ENCODE measurements at regions not wholly inside any gene's neighbourhood (a gene's known extent, or its start where the extent isn't known, plus 50 kb on each side); places are given as distances from the start of the nearest gene placed in this dataset.
A peak's percentile ranks its signal among the peaks of the same experiment; 100 is the strongest.

DNA sequence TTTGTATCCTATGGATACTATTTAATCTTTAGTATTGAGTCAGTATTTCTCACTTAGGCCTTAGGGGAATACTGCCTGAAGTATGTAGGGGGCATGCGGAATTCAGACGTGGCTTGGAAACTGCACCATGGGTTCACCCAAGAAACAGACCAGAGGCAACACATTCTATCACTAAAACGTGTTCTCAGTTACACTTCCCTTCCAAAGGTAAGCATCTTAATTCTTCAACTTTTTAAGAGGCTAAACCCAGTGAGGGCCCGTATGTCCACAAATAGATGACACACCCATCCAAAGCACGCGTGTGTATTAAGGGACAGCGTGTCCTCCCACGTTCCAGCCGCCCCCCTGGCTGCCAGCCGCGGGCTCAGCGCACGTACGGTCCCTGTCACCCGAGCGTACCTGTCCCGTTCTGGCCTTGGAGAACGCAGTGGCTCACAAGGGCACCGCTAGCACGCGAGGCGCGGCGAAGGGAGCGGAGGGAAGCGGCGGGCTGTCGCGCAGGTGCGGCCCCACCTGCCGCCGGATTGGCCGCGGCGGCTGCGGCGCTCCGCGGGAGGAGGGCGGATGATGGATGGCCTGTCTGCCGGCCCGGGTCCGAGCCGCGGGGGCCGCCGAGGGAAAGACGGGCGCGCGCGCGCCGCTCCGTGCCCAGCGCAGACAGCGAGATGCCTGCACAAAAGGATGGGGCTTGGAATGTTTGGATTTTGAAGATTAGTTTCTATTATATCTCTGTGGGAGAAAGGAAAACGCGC lies 1003.9 kb upstream of the NR2F2 start:
- no peak for TF ChIP-seq STAT1 (IDR thresholded peaks at IDR 0.05; ENCODE audit: unreplicated experiment)
- TF ChIP-seq NANOG (IDR thresholded peaks at IDR 0.05; ENCODE audit: borderline replicate concordance): no peak
- no peak for TF ChIP-seq EZH2 (IDR thresholded peaks at IDR 0.05; ENCODE audit: low read depth, unreplicated experiment)
- TF ChIP-seq JUNB (IDR thresholded peaks at IDR 0.05; ENCODE audit: unreplicated experiment): no peak
- TF ChIP-seq, protein P1, sequence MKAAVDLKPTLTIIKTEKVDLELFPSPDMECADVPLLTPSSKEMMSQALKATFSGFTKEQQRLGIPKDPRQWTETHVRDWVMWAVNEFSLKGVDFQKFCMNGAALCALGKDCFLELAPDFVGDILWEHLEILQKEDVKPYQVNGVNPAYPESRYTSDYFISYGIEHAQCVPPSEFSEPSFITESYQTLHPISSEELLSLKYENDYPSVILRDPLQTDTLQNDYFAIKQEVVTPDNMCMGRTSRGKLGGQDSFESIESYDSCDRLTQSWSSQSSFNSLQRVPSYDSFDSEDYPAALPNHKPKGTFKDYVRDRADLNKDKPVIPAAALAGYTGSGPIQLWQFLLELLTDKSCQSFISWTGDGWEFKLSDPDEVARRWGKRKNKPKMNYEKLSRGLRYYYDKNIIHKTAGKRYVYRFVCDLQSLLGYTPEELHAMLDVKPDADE (IDR thresholded peaks at IDR 0.05): no peak
- no peak for TF ChIP-seq POLR2AphosphoS5 (IDR thresholded peaks at IDR 0.05; ENCODE audit: low read depth)
- TF ChIP-seq, protein P2, sequence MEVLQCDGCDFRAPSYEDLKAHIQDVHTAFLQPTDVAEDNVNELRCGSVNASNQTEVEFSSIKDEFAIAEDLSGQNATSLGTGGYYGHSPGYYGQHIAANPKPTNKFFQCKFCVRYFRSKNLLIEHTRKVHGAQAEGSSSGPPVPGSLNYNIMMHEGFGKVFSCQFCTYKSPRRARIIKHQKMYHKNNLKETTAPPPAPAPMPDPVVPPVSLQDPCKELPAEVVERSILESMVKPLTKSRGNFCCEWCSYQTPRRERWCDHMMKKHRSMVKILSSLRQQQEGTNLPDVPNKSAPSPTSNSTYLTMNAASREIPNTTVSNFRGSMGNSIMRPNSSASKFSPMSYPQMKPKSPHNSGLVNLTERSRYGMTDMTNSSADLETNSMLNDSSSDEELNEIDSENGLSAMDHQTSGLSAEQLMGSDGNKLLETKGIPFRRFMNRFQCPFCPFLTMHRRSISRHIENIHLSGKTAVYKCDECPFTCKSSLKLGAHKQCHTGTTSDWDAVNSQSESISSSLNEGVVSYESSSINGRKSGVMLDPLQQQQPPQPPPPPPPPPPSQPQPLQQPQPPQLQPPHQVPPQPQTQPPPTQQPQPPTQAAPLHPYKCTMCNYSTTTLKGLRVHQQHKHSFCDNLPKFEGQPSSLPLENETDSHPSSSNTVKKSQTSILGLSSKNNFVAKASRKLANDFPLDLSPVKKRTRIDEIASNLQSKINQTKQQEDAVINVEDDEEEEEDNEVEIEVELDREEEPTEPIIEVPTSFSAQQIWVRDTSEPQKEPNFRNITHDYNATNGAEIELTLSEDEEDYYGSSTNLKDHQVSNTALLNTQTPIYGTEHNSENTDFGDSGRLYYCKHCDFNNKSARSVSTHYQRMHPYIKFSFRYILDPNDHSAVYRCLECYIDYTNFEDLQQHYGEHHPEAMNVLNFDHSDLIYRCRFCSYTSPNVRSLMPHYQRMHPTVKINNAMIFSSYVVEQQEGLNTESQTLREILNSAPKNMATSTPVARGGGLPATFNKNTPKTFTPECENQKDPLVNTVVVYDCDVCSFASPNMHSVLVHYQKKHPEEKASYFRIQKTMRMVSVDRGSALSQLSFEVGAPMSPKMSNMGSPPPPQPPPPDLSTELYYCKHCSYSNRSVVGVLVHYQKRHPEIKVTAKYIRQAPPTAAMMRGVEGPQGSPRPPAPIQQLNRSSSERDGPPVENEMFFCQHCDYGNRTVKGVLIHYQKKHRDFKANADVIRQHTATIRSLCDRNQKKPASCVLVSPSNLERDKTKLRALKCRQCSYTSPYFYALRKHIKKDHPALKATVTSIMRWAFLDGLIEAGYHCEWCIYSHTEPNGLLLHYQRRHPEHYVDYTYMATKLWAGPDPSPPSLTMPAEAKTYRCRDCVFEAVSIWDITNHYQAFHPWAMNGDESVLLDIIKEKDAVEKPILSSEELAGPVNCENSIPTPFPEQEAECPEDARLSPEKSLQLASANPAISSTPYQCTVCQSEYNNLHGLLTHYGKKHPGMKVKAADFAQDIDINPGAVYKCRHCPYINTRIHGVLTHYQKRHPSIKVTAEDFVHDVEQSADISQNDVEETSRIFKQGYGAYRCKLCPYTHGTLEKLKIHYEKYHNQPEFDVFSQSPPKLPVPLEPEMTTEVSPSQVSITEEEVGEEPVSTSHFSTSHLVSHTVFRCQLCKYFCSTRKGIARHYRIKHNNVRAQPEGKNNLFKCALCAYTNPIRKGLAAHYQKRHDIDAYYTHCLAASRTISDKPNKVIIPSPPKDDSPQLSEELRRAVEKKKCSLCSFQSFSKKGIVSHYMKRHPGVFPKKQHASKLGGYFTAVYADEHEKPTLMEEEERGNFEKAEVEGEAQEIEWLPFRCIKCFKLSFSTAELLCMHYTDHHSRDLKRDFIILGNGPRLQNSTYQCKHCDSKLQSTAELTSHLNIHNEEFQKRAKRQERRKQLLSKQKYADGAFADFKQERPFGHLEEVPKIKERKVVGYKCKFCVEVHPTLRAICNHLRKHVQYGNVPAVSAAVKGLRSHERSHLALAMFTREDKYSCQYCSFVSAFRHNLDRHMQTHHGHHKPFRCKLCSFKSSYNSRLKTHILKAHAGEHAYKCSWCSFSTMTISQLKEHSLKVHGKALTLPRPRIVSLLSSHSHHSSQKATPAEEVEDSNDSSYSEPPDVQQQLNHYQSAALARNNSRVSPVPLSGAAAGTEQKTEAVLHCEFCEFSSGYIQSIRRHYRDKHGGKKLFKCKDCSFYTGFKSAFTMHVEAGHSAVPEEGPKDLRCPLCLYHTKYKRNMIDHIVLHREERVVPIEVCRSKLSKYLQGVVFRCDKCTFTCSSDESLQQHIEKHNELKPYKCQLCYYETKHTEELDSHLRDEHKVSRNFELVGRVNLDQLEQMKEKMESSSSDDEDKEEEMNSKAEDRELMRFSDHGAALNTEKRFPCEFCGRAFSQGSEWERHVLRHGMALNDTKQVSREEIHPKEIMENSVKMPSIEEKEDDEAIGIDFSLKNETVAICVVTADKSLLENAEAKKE (CRISPR knock-in tag; IDR thresholded peaks at IDR 0.05): no peak
- TF ChIP-seq, protein P3, sequence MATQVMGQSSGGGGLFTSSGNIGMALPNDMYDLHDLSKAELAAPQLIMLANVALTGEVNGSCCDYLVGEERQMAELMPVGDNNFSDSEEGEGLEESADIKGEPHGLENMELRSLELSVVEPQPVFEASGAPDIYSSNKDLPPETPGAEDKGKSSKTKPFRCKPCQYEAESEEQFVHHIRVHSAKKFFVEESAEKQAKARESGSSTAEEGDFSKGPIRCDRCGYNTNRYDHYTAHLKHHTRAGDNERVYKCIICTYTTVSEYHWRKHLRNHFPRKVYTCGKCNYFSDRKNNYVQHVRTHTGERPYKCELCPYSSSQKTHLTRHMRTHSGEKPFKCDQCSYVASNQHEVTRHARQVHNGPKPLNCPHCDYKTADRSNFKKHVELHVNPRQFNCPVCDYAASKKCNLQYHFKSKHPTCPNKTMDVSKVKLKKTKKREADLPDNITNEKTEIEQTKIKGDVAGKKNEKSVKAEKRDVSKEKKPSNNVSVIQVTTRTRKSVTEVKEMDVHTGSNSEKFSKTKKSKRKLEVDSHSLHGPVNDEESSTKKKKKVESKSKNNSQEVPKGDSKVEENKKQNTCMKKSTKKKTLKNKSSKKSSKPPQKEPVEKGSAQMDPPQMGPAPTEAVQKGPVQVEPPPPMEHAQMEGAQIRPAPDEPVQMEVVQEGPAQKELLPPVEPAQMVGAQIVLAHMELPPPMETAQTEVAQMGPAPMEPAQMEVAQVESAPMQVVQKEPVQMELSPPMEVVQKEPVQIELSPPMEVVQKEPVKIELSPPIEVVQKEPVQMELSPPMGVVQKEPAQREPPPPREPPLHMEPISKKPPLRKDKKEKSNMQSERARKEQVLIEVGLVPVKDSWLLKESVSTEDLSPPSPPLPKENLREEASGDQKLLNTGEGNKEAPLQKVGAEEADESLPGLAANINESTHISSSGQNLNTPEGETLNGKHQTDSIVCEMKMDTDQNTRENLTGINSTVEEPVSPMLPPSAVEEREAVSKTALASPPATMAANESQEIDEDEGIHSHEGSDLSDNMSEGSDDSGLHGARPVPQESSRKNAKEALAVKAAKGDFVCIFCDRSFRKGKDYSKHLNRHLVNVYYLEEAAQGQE (IDR thresholded peaks at IDR 0.05; ENCODE audit: unreplicated experiment): no peak
- no peak for TF ChIP-seq EZH2phosphoT487 (IDR thresholded peaks at IDR 0.05; ENCODE audit: unreplicated experiment)
- TF ChIP-seq ZNF114 (CRISPR knock-in tag; IDR thresholded peaks at IDR 0.05): no peak
- TF ChIP-seq, protein P4, sequence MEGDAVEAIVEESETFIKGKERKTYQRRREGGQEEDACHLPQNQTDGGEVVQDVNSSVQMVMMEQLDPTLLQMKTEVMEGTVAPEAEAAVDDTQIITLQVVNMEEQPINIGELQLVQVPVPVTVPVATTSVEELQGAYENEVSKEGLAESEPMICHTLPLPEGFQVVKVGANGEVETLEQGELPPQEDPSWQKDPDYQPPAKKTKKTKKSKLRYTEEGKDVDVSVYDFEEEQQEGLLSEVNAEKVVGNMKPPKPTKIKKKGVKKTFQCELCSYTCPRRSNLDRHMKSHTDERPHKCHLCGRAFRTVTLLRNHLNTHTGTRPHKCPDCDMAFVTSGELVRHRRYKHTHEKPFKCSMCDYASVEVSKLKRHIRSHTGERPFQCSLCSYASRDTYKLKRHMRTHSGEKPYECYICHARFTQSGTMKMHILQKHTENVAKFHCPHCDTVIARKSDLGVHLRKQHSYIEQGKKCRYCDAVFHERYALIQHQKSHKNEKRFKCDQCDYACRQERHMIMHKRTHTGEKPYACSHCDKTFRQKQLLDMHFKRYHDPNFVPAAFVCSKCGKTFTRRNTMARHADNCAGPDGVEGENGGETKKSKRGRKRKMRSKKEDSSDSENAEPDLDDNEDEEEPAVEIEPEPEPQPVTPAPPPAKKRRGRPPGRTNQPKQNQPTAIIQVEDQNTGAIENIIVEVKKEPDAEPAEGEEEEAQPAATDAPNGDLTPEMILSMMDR (conservative IDR thresholded peaks at IDR 0.05; ENCODE audit: low read depth in 2 of 2): no peak
- TF ChIP-seq ZNF331 (CRISPR knock-in tag; IDR thresholded peaks at IDR 0.05; ENCODE audit: low read depth): no peak
- no peaks in the 10 kb centered on the region for H3K9me3 Mint-ChIP-seq
- H4K20me1 ChIP-seq (replicated peaks; ENCODE audit: insufficient read depth): no peaks in the 10 kb centered on the region
- H3K4me1 Mint-ChIP-seq: peaks cover 5% of the 10 kb centered on the region; the same call in 1 of the 3 replicates
- H3K27ac Mint-ChIP-seq: no peak overlapping the region
- no peaks in the 10 kb centered on the region for H3K79me2 ChIP-seq (replicated peaks; ENCODE audit: insufficient read depth)
- H3K36me3 ChIP-seq (ENCODE audit: insufficient read depth): no peaks in the 10 kb centered on the region
- H3K4me1 ChIP-seq (ENCODE audit: insufficient read depth): peaks cover 6% of the 10 kb centered on the region; the same call in 1 of the 2 replicates
- peaks cover 4% of the 10 kb centered on the region for H3K27me3 Mint-ChIP-seq (ENCODE audit: insufficient read depth, low read depth, poor library complexity)
- H3K4me3 ChIP-seq: peak overlapping the region; percentile 65
- H3K27ac ChIP-seq (ENCODE audit: low read depth): no peak overlapping the region
- no peaks in the 10 kb centered on the region for H3K9me2 ChIP-seq (ENCODE audit: insufficient read depth)
- peak; percentile 57 for DNase-seq (ENCODE audit: low spot score)
- no peaks in the 10 kb centered on the region for H3K36me3 Mint-ChIP-seq (ENCODE audit: low read depth)
- ATAC-seq: peak; percentile 95
- H2AFZ ChIP-seq: peak overlapping the region; percentile 94
- H3K4me2 ChIP-seq: peak overlapping the region; percentile 91
- no peaks in the 10 kb centered on the region for H3F3A ChIP-seq (replicated peaks; ENCODE audit: low read depth)
- peak overlapping the region; percentile 75 for H3K4me3 Mint-ChIP-seq
- peaks cover 27% of the 10 kb centered on the region for H3K27me3 ChIP-seq (ENCODE audit: insufficient read depth)
